Activated CD8-positive, alpha-beta memory T cell treated with anti-CD3 and anti-CD28 coated beads, Interleukin-2, amount 50 U/mL, for 4 hours (primary cell): ENCODE measurements at regions not wholly inside any gene's neighbourhood (a gene's known extent, or its start where the extent isn't known, plus 50 kb on each side); places are given as distances from the start of the nearest gene placed in this dataset.

Source experiments
- DNase-seq: peaks from one replicate; pipeline ENCODE4 v3.0.0-alpha.2; 2020

DNA sequence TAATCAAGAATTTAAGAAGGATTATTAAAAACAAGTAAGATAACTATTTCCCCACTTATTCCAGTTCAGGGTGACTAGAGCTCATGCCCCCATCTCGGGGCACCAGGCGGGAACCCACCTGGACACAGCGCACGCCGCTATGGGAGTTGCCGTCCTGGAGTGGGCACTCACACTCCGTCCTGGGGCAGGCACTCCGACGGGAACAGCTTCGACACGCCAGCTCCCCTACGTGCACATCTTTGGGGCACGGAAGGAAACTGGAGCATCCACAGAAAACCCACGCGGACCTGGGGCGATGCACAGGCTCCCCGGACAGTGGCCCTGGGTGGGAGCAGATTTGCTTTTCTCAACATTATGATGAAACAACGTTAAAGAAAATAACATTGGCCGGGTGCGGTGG, 52.0 kb upstream of the GATA5 start:
- DNase-seq: no peak

DNA sequence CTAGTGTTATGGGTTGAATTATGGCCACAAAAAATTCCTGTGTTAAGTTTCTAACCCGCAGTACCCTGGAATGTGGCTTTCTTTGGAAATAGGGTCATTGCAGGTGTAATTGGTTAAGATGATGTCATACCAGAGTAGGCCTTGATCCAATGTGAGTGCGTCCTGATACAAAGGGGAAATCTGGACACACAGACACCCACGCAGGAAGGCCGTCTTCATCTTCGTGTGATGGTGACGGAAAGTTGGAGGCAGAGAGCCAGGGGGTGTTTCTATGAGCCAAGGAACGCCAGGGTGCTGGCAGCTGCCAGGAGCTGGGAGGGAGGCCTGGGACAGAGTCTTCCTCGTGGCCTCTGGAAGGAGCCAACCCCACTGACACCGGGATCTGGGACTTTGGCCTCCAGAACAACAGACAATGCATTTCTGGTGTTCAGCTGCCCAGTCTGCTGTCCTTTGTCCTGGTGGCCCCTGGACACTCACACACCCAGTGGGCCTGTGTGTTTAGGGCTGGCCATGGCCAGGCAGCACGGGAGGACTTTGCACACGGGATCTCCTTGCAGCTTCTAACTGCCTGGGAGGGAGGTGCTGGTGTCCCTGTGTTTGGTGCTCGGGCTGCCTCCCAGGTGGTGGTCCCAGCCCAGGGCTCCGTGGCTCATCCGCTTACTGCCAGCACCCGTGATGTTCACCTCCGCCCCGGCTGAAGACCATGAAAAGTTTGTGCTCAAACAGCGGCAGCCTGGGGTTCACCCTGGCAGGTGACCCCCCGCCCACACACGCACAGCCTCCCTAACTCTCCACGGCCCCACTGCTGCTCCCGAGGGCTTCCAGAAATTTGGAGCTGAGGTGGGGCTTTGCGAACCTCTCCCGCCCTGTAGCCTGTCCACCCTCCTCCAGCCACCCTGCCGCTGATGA, 53.4 kb upstream of the GATA5 start:
- DNase-seq: no peak

DNA sequence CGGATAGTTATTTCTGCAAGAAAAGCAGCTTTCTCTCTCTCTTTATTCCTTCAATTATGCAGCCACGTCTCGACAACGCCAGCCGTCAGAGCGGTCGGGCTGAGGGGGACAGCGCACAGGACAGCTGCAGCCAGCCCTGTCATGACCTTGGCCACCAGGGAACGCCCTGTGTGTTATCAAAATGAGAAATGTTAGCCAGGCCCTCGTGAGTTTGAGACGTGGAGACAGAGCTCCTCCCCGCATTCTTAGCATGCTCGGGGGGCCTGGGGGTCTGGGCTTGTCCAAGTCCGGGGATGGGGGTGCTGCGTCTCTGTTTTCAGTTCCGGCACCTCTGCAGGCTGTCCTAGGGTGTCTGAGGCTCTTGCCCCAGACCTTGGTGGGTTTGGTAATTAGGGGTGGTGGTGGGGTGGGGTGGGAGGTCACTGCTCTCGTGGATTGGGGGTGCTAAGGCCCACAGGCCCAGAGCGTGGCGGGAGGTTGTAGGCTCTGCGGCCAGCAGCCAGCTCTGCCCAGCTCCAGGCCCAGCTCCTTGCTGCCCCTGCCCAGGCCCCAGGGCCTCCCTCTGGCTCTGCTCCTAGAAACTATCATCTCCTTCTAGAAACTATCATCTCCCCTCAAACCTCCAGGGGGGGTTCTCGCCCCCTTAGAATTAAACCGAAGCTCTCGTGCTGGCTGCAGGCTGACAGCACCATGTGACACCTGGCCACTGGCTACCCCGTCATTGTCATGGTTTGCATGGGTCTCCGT, 54.3 kb upstream of the GATA5 start:
- DNase-seq: no peak

DNA sequence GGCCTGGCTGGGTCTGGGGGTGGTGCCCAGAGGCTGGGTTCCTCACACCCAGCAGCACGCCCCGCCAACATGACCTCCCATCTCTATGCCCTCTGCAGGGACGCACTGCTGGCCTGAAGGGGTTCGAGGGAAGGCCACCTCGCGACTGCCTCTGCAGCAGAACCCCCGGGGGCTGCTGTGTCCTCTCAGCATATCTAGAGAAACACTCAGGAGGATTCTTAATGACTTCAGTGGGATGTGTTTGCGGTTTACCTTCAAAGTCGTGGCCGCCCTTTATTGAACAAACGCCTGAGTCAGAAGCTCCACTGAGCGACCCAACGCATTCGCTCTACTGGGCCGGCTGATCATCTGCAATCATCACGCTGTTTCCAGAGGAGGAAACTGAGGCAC, 54.8 kb upstream of the GATA5 start:
- DNase-seq: no peak

DNA sequence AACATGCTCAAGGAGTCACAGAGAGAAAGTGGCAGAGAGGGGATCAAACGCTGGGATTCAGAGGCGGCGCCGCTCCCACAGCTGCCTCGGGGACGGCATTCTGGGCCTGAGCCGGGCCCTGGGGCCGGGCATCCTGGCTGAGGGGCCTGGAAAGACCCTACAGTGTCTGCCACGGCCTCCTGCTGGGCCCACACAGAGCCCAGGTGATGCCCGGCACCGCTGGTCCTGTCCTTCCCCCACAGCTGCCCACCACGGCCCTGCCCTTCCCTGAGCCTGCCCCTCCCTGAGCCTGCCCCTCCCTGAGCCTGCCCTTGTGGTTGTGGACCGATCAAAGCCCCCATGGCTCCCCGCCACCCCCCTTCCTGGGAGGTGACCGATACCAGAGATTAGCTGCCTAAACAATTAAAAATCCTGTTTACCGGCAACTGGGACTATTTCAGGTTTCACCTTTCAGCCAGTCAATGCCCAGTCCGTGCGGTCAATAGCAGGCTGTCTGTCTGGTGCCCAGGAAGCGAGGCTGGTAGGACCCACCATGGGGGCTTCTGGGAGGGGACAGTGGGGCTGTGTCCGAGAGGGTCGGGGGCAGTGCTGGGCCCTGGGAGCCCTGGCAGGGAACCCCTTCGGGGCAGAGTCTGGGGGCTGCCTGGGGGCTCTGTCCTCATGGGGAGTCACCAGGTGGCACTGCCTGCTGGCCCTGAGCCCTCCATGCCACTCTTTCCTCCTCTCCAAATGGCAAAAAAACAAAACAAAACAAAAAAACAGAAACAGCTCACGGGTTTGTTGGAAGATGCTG, 55.4 kb upstream of the GATA5 start:
- DNase-seq: no peak

DNA sequence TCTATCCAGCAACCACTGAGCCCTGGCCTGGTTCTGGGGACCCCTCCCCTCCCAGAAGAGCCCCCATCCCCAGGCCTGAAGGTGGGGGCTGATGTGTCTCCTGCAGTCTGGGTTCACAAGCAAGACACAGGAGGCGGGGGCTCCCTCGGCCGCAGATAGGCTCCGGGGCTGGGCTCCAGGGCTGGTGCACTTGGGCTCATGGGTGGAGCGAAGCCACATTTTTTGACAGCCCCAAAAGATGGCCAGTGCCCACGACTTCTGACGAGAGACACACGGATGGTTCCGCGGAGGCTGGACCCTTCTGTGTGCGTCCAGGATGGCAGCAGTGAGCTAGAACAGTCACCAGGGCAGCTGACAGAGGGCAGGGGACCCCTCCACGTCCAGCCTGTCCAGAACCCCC, 57.1 kb upstream of the GATA5 start:
- no peak for DNase-seq

DNA sequence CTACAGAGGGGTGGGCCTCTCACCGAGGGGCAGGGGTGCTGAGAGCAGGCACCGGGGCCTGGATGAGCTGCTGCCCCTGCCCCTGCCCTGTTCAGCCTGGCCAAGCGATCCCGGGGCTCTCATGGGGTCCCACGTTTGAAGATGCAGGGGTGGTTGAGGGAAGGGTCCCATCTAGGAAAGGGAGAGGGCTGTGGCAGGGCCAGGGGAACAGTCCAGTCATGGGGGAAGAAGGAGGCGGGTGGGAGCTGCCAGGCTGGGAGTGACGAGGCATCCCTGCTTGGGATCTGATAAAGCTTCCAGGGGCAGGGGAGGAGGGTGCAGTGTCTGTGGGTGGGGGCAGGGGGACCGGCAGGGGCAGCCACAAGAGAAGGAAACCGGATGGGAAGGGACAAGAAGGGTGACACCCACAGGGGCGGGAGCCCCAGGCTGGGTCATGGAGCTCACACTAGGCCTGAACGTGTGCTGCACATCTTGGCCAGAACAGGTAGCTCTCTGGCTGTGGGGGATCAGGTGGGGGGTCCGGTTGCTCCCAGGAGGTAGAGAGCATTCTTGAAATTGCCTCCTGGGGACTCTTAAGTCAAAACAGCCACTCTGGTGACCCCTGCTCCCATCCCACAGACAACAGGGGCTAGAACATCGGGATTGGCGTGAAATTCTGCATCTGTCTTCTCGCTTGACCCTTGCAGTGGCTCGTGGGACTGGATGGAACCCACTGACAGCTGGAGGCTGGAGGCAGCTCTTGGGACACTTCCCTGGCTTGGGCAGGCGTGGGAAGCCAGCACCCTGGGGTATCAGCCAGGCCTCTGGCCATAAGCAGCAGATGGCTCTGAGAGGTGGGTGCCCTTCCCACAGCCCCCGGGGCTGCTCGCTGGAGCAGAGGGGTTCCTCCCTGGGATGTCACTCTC, 58.0 kb upstream of the GATA5 start:
- DNase-seq: no peak

DNA sequence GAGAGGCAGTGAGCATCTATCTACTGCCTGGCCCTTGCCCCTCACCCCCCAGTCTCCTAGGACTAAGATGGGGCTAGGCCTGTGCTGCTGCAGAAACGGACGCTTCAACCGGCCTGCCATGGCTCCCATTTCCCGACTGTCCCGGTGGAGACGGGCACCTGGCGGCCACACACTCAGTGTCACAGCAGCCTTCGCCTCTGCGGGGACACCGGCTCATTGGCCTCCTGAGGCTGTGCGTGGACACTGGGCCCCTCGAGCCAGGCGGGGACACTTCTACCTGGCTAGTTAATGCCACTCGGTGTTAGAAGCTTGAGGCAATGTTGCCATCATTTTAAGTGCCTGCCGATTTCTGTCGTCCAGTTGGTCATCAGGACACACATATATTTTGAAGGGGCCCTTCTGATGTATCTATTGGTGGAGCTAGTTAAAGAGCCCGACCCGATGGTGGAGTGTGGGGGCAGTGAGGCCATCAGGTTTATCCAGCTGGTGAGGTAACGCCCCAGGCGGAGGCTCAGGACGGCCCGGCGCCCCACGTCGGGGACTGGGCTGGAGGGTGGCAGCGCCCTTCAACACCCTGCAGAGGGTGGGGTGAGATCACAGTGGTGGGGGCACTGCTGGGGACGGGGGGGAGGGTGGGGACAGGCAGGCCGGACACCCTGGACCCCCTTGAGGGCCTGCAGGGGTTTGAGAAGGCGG, 58.9 kb upstream of the GATA5 start:
- no peak for DNase-seq

DNA sequence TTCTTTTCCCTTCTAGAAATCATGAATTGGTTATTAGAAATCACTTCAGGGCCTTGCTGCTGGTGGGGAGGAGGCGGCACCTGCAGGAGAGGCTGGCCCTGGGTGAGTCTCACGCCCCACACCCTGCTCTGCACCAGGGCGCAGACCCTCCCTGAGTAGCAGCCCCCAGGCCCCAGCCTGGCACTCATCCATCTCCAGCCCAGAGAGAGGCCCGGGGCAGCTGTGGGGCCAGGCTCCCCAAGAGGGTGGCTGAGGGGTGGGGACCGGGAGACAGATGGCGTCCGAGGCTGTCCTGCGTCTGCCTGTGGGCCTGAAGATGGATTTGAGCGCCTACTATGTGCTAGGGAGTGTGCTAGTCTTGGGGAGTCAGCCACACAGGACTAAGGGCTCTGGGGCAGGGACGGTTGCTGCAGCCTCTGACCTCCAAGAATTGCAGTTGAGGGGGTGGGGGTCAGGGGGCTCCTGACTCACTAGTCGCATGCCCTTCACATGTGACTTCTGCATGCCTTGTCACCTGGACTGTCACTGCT, 59.6 kb upstream of the GATA5 start:
- DNase-seq: no peak

DNA sequence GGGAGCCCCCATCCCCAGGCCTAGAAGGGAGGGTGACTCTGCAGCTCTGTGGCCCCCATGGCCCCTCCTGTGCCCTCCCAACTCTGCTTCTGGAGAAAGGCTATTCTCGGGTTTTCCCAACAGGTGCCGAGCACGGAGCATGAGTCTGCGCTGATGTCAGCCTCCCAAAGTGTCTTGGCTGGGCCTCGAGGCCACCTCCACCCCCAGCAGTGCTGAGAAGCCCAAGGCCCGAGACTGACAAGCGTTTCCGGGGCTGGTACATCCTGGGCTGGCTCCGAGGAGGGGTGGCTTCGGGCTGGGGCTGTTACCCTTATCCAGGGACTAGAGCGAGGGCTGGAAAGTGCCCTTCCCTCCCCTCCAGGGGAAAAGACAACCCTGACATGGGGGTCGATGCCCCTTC, 60.2 kb upstream of the GATA5 start:
- DNase-seq: no peak

DNA sequence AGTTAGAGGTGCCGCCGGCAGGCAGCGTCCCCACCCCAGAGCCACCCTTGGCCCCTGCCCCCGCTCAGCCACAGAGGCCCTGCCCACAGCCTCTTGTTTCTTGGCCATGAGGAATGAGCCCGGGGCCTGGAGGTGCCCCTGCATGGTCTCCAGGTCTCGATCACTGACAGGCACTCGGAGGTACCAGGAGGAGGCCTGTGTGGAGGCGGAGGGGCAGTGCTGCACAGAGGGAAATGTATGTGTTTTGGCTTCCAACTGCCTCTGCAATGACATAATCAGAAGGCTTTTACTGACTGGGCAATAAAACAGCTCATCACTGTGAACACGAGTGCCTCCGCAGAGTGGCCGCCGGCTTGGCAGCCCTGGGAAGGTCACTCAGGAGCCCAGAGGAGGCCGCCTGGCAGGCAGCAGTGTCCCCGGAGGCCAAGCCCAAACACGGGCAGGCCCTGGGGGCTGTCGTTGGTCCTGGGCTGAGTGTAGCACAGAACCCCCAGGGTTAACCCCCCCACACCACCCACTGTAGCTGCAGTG, 61.1 kb upstream of the GATA5 start:
- no peak for DNase-seq

DNA sequence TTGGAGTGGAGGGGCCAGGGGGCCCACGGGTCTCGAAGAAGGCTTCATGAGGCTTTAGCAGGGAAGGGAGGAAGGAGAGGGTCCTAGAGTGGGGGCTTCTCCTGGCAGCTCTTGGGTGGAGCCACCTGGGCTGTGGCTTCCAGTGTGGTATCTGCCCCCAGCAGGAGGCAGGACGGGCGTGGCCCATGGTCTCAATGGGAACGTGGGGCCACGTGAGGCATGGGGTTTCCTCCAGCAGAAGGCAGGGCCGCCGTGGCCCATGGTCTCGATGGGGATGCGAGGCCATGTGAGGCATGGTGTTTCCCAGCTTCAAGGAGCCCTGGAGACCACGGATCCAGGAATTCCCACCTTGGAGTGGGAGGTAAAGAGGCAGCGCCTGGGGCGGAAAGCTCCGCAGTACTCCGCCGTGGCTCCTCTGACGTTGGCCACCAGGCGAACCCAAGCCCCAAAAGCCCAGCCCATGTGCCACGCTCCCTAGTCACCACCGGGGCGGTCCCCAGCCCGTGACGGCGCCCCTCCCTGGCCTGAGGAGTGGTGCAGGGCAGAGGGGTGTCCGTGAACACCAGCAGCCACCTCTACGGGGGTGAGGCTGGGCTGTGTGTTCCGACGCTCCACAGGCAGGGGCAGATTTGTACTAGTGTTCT, 62.0 kb upstream of the GATA5 start:
- DNase-seq: no peak

DNA sequence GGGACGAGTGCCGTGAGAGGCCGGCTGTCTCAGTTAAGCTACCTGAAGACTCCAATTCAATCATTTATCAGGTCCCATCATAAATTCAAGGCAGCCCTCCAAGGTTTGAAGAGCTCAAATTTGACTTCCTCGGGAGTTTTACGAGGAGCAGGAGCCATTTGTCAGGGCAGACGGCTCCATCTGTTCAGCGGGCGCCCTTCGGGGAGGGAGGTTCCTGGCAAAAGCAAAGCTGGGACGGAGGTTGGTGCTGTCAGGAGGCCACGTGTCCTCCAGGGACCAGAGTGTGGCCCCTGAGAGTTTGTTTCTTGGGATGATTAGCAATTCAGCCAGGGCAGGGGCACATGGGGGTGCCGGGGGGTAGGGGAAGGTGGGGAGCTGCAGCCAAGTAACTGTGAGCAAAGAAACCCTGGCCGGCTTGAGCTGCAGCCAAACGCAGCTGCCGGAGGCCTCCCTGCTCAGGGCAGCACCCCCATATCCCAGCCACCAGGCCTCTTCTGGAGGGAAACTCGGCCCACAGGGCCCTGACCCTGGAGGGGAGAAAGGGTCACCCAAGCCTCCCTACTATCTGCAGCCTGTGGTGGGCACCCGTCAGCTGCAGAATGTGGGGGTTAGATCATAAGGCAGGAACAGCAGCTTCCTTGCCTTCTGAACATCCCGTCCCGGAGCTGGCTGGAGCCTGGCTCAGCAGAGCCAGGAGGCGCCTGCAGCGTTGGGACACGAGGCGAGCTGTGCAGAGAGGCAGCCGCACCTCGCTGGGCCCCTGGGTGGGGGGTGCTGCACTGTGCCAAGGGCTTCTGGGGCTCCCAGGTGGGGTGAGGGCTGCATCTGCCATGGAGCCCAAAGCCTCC, 63.6 kb upstream of the GATA5 start:
- DNase-seq: no peak

DNA sequence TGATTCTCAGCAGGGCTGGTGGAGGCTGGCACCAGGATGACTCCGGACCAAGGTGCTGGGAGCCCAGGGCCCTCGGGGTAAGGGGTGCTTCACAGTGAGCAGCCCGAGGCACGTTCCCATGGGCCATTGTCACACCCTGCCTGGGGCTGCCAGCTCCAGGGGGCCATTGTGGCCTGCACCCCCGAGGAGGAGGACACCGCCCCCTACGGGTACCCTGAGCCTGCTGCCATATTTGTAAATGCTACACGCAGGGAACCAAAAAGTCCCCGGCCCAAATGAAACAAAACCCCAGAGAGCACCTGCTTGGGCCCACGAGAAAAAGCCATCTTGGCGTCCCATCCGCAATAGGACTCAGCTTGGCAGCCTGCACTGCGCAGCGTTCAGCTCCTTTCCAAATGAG, 64.7 kb upstream of the GATA5 start:
- no peak for DNase-seq

DNA sequence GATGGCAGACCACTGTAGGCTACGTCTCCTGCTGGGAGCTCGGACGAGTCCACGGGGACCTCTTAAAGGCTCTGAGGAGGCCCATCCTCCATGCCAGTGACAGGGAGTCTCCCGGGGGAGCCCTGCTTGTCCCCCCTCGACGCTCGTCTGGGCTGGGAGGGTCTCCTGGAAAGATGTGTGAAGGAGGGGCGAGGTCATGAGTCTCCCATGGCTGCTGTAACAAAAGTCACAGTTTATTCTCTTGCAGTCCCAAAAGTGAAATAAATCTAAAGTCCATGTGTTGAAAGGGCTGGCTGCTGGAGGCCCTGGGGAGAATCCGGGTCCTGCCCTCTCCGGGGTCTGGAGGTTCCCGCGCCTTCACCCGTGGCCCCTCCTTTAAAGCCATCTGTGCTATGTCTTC, 67.1 kb upstream of the GATA5 start:
- no peak for DNase-seq

DNA sequence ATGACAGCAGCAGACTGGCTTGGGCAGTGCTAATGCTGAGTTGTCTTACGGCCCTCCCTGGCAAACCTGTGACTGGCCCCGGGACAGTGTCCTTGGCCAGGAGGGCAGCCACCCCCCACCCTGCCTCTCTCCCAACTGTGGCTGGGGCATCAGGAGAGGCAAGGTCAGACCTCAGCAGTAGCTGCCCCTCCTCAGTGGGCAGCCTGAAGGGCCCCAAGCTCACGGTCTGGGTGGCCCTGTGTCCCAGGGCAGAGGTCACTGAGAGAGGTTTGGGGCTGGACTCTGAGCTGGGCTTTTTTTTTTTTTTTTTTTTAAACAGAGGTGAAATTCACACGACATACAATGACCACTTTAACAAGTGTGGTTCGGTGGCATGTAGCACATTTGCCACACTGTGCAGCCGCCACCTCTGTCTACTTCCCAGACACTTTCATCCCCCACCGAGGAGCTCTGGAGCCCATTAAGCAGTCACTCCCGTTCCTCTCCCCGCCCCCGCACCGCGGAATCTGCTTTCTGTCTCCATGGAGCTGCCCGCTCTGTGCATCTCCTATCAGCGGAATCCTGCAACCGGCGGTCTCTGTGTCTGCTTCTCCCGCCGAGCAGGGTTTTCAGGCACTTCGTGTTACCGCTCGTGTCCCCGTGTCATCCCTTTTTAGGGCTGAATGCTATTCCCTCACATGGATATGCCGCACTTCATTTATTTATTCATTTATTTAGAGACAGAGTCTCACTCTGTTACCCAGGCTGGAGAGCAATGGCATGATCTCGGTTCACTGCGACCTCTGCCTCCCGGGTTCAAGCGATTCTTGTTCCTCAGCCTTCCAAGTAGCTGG, 67.9 kb upstream of the GATA5 start:
- DNase-seq: no peak

DNA sequence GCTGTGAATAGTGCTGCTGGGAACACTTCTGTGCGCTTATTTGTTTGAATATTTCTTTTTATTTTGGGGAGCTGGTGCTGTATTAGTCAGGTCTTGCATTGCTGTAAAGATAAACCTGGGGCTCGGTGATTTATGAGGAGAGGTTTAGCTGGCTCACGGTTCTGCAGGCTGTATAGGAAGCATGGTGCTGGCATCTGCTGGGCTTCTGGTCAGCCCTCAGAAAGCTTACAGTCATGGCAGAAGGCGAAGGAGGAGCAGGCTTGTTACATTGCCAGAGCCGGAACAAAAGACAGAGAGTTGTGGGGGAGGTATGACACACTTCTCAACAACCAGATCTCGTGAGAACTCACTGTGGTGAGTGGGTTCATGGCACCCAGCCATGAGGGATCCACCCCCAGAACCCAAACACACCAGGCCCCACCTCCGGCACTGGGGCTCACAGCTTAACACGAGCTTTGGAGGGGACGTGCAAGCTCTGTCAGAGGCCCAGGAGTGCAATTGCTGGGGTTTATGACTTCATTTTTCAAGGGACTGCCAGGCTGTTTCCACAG, 68.8 kb upstream of the GATA5 start:
- DNase-seq: no peak

DNA sequence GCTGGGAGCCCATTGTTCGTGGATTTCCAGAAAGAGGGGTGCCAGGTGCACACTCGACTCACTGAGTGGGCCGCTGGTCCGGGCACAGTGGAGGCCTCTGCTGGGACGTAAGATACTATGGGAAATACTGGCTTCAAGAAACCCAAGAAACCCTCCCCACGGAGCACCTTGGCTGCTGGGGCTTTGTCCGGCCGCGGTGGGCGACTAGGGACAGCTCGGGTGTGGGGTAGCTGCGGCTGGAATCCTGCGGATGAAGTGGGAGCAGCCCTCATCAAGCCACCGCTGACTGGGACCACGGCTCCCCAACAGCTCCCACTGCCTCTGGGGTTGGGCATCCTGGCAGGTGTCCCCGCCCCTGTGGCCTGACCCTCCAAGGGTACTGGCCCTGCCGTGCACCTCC, 69.5 kb upstream of the GATA5 start:
- DNase-seq: no peak
